Fibroblast of lung (primary cell): ENCODE measurements at regions not wholly inside any gene's neighbourhood (a gene's known extent, or its start where the extent isn't known, plus 50 kb on each side); places are given as distances from the start of the nearest gene placed in this dataset.

Experiments
- CTCF ChIP-seq, 2 donors: IDR thresholded peaks in 1 of 2; conservative IDR thresholded peaks in 1 of 2; 1 replicate in 1 of 2; 2 replicates in 1 of 2; pipeline ENCODE4 v1.5.1; 2011 to 2012; ENCODE audit warnings: low read length in 2 of 2, control low read depth in 1 of 2, inconsistent platforms in 1 of 2, low read depth in 1 of 2, mild to moderate bottlenecking in 1 of 2
- EZH2 ChIP-seq: IDR thresholded peaks from 2 replicates; pipeline ENCODE4 v1.5.1; 2012; ENCODE audit warnings: low read length, control low read depth, mild to moderate bottlenecking; ENCODE audit errors: missing control alignments

- no peak for TF ChIP-seq CTCF (conservative IDR thresholded peaks at IDR 0.05 in 1 of 2, IDR thresholded peaks at IDR 0.05 in 1 of 2; ENCODE audit: low read depth in 1 of 2, low read length in 2 of 2)
- no peak for TF ChIP-seq EZH2
Measured at GRCh38 chr2:5576015-5576414, 116.2 kb upstream of the SOX11 start.
